Kidney (tissue), 13 donors: ENCODE measurements at regions not wholly inside any gene's neighbourhood (a gene's known extent, or its start where the extent isn't known, plus 50 kb on each side); places are given as distances from the start of the nearest gene placed in this dataset.

Experiments
- DNase-seq, 5 donors: peaks; one replicate each; pipeline ENCODE4 v3.0.0-alpha.2; 2013 to 2020
- FAIRE-seq: peaks from 2 replicates; lab custom pipeline; 2012; peaks lifted over from hg19 to GRCh38; lab: Jason Lieb, UNC
- H3K27ac ChIP-seq, 2 donors: one replicate each; pipeline ENCODE4 v1.7.0; 2013; ENCODE audit warnings: low read depth in 2 of 2, low read length in 2 of 2, inconsistent platforms in 1 of 2
- H3K27me3 ChIP-seq: one replicate; pipeline ENCODE4 v1.7.1; 2013; ENCODE audit warnings: low read length, inconsistent platforms; ENCODE audit not compliant: control insufficient read depth, insufficient read depth
- H3K36me3 ChIP-seq, 3 donors: one replicate each; pipeline versions ENCODE4 v1.7.0 to v1.7.1; 2013; ENCODE audit warnings: low read length in 3 of 3, control low read depth in 1 of 3, inconsistent platforms in 1 of 3; ENCODE audit not compliant: insufficient read depth in 3 of 3, control insufficient read depth in 2 of 3
- H3K4me1 ChIP-seq, 3 donors: one replicate each; pipeline versions ENCODE4 v1.7.0 to v1.7.1; 2013; ENCODE audit warnings: low read length in 3 of 3, inconsistent platforms in 1 of 3, low read depth in 1 of 3; ENCODE audit not compliant: control insufficient read depth in 2 of 3, insufficient read depth in 2 of 3
- H3K4me3 ChIP-seq, 3 donors: one replicate each; pipeline versions ENCODE4 v1.7.0 to v1.8.1; 2013; ENCODE audit warnings: low read length in 3 of 3, control low read depth in 1 of 3, inconsistent platforms in 1 of 3
- H3K9ac ChIP-seq, 3 donors: one replicate each; pipeline versions ENCODE4 v1.7.0 to v1.7.1; 2013; ENCODE audit warnings: low read length in 3 of 3, control low read depth in 1 of 3, inconsistent platforms in 1 of 3
- H3K9me3 ChIP-seq, 3 donors: one replicate each; pipeline versions ENCODE4 v1.7.0 to v1.7.1; 2013; ENCODE audit warnings: low read length in 3 of 3, control low read depth in 1 of 3, inconsistent platforms in 1 of 3; ENCODE audit not compliant: control insufficient read depth in 2 of 3, insufficient read depth in 1 of 3
- CTCF ChIP-seq: IDR thresholded peaks from 3 replicates; pipeline ENCODE4 v1.5.1; 2012; ENCODE audit warnings: mild to moderate bottlenecking, moderate library complexity, borderline replicate concordance; ENCODE audit not compliant: insufficient read depth; ENCODE audit errors: extremely low read depth
- intact Hi-C: fragments of 100-400 bp; cut with DNase I; formaldehyde crosslinking; loops from one replicate; pipeline ENCODE4 v1.11.1; 2022
- donor health status: control.
- donor health status: control.
- donor health status: control.
- donor health status: control.
- donor health status: control.
- donor health status: DM: yes; HTN: yes; CAD: no.
- donor health status: Normal renal cell carcinoma (clear cell type).

DNA sequence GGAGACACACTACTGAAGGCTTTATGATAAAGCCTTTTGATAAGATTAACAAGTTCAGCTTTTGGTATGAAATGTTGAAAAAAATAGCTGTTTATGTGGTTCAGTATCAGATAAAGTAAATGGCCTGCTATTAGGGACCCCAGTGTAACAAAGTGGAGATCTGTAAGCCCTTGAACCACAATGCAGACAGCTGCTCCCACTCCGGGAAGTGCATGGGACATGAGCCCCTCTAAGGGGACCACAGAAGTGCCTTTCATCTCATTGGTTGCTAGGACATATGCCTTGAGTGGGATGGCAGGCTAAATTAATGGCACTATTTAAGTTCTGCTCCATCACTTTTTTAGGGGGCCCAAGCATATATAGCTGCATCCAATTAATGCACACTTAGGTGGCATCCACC, 167.6 kb upstream of the SOX11 start:
- H3K27ac ChIP-seq = no peak overlapping the region
- no peak for TF ChIP-seq CTCF
- H3K36me3 ChIP-seq = no peaks in the 10 kb centered on the region
- H3K27me3 ChIP-seq = no peaks in the 10 kb centered on the region
- no peak for FAIRE-seq
- H3K9ac ChIP-seq = no peak overlapping the region
- no peak overlapping the region for H3K4me3 ChIP-seq
- H3K4me1 ChIP-seq = no peaks in the 10 kb centered on the region
- no peaks in the 10 kb centered on the region for H3K9me3 ChIP-seq
- DNase-seq = no peak
- intact Hi-C loops = no loop called here

DNA sequence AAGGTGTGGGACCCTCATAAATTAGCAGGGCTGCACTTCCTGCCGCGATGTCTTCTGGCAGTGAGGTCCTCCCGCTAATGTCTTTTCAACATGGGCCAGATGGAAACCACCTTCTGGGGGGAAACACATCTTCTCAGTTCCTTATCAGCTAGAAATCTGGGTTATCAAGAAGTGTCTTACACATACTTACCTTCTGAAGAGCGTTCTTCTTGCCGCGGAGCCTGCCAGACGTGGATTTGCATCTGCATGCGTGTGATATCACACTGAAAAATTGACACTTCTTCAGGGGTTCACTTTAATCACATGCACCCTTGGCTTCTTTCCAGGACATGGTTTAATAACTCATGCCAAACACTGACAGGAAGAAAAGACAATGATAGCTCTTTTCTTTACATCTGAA, 163.5 kb upstream of the SOX11 start:
- H3K9ac ChIP-seq = no peak overlapping the region
- H3K27me3 ChIP-seq = no peaks in the 10 kb centered on the region
- H3K9me3 ChIP-seq = no peaks in the 10 kb centered on the region
- FAIRE-seq (no peak), DNase-seq (peak in 1 of 5 donors; percentile 30)
- no peaks in the 10 kb centered on the region for H3K36me3 ChIP-seq
- intact Hi-C loops = no loop called here
- H3K27ac ChIP-seq = no peak overlapping the region
- H3K4me3 ChIP-seq = no peak overlapping the region
- TF ChIP-seq CTCF = no peak
- H3K4me1 ChIP-seq = no peaks in the 10 kb centered on the region

DNA sequence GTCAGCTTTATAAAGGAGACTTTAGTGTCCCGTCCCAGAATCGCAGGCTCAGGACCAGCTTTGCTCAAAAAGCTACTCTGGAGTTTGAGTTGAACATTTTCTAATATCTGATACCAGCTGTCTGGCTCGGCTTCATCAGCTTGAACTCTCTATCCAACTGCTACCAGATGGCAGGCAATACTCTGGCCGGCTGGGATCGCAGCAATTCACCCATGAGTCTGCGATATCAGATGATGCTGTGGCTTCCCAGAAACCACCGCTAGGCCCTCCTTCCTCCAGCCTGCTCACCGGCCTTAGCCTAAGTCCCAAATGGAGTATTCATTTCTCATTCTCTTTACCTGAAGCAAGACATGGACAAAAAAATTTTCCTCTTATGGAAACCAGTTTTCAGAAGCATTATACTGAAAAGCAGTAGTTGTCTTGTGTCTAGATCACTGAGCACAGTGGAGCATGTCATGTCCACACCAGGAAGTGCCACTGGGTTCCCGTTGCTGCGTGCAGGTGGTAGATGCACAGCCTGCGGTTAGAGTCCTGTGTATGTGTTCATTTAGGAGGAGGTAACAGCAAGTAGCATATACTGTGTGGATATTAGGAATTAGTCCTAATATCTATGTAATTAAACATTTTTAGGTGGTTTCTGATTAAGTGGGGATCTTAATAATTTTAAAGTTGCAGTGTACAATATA, 162.0 kb upstream of the SOX11 start:
- intact Hi-C loops = no loop called here
- no peak overlapping the region for H3K4me3 ChIP-seq
- FAIRE-seq = no peak

More for the DNA sequence above, 162.0 kb upstream of the SOX11 start:
- Histone ChIP-seq H3K27ac (no peak overlapping the region), H3K36me3 (no peaks in the 10 kb centered on the region), H3K9ac (no peak overlapping the region), H3K27me3 (no peaks in the 10 kb centered on the region), H3K4me1 (no peaks in the 10 kb centered on the region), H3K9me3 (no peaks in the 10 kb centered on the region)
- DNase-seq = no peak
- no peak for TF ChIP-seq CTCF
